Left ventricle myocardium superior (tissue), 1 donor: ENCODE measurements at regions not wholly inside any gene's neighbourhood (a gene's known extent, or its start where the extent isn't known, plus 50 kb on each side); places are given as distances from the start of the nearest gene placed in this dataset.
"Not testable (repeated sequence)": the region's sequence is repeated elsewhere in the genome, so short reads cannot be mapped to it uniquely, and the experiment has no call there.

Source experiments
- ATAC-seq: fragments of 200-7000 bp; cut with Tn5 transposase; one replicate; pipeline ENCODE4 v1.9.1; 2020; ENCODE audit warnings: mild to moderate bottlenecking, moderate library complexity
- DNase-seq: peaks from one replicate; pipeline ENCODE4 v3.0.0-alpha.2; 2020
- intact Hi-C: fragments of 100-400 bp; cut with micrococcal nuclease; formaldehyde crosslinking; loops from one replicate; pipeline ENCODE4 v1.11.0; 2022
- donor health status: DM: no; HTN: yes; CAD: no; lungs with severe emphysema.

DNA sequence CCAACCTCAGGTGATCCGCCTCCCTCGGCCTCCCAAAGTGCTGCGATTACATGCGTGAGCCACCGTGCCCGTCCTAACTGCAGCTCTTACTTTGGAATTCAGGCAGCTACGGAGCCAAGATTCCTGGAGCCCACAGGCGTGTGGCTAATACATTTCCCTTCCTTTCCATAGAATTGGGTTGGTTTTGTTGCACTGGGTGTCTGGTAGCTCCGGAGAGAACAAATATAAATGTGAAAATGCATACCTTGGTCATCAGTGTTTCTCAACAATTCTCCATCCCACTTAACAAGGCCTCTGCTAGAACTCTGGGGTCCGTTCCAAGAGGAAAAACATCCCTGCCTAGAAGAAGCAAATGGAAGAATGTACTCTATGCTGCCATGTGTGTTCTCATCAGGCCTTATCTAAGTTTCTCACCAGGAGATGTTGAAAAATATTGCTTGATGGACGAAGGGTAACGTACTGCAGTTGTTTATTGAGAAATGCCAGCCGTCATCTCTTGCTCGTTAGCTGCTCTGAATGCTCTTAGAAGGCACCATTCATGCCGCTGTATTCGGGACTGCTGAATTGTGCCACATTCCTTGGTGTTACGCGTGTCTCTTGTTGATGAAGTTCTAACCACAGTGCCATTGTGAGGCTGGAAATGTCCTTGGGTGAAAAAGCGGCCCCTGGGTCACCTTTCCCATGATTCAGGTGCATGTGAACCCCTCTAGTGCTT lies 50.5 kb upstream of the CD99 start:
- no peak for ATAC-seq
- DNase-seq = no peak
- intact Hi-C loops = loop anchor here (10.0 kb wide), 1 partner anchor 174 kb away; no protein-coding TSS in a partner anchor

DNA sequence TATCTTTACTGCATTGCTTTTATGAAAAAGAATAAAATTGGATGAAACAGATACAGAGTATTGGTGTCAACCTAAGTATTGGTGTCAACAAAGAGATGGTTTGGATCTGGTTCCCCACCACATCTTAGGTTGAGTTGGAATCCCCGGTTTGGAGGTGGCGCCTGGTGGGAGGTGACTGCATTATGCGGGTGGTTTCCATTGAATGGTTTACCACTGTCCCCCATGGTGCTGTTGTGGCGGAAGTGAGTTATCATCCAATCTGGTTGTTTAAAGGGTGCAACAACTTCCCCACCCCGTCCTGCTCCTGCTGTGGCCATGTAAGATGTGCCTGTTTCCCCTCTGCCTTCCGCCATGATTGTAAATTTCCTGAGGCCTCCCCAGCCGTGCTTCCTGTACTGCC lies 52.8 kb upstream of the CD99 start:
- ATAC-seq (no peak), DNase-seq (no peak)
- intact Hi-C loops = no loop called here

DNA sequence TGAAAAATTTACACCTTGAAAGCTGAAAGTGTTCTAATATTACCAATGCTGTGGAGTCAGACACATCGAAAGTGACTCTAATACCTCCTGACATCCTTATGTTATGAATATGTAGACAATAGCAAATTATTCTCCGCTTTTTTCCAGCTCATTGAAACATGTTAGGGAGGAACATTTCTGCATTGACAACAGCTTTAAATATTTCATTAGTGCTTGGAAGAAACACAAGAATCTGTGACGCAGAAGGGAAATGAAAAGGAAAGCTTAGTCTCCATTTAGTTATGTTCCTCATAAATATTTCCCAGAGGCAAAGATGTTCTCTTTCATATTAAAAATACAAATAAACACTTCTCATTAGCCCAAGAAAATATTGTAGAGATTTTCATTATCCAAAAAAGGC lies 55.8 kb upstream of the CD99 start:
- intact Hi-C loops = no loop called here
- DNase-seq (no peak), ATAC-seq (no peak)

DNA sequence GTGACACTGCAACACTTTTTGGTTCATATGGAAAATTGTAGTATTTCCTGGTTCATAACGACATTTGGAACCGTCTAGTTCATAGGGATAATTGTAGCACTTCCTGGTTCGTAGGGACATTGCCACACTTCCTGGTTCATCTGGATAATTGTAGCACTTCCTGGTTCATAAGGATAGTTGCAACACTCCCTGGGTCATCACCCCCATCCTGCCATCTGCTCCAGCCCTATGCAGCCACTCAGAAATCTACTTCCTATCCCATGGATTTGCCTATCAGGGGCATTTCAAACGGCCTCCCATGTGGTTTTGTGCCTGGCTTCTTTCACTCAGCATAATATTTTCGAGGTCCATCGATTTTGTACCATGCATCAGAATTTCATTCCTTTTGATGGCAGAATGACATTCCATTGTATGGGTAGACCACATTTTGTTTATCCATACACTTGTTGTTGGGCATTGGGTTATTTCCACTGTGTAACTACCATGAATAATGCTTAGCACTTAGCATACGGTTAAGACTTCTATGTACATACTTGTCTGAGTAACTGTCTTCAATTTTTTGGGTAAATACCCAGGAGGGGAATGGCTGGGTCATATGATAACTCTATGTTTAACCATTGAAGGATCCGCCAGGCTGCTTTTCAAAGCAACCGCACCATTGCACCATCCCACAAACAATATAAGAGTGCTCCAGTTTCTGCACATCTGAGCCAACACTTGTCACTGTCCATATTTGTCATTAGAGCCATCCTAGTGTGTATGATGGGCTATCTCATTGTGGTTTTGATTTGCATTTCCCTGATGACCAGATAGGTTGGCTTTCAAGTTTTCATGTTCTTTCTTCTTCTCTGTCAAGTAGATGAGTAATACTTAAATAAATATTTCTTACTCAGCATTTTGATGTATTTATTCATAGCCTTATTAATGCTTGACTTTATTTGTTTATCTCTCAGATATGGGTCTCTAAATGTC lies 58.3 kb upstream of the CD99 start:
- DNase-seq = no peak
- intact Hi-C loops = no loop called here
- no peak for ATAC-seq

DNA sequence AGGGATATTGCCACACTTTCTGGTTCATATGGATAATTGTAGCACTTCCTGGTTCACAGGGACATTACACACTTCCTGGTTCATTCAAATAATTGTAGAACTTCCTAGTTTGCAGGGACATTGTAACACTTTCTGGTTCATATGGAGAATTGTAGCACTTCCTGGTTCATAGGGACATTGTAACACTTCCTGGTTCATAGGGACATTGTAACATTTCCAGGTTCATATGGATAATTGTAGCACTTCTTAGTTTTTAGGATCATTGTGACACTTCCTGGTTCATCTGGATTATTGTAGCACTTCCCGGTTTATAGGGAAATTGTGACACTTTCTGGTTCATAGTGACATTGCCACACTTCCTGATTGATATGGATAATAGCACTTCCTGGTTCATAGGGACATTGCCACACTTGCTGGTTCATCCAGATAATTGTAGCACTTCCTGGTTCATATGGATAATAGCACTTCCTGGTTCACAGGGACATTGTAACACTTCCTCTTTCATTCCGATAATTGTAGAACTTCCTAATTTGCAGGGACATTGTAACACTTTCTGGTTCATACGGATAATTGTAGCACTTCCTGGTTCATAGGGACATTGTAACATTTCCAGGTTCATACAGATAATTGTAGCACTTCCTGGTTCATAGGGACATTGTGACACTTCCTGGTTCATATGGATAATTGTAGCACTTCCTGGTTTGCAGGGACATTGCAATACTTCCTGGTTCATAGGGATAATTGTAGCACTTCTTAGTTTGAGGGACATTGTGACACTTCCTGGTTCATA lies 59.2 kb upstream of the CD99 start:
- no peak for DNase-seq
- intact Hi-C loops = no loop called here
- no peak for ATAC-seq

DNA sequence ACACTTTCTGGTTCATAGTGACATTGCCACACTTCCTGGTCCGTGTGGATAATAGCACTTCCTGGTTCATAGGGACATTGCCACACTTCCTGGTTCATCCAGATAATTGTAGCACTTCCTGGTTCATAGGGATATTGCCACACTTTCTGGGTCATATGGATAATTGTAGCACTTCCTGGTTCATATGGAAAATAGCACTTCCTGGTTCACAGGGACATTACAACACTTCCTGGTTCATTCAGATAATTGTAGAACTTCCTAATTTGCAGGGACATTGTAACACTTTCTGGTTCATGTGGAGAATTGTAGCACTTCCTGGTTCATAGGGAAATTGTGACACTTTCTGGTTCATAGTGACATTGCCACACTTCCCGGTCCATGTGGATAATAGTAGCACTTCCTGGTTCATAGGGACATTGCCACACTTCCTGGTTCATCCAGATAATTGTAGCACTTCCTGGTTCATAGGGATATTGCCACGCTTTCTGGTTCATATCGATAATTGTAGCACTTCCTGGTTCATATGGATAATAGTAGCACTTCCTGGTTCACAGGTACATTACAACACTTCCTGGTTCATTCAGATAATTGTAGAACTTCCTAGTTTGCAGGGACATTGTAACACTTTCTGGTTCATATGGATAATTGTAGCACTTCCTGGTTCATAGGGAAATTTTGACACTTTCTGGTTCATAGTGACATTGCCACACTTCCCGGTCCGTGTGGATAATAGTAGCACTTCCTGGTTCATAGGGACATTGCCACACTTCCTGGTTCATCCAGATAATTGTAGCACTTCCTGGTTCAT lies 60.0 kb upstream of the CD99 start:
- intact Hi-C loops, ATAC-seq, DNase-seq: not testable (repeated sequence)

DNA sequence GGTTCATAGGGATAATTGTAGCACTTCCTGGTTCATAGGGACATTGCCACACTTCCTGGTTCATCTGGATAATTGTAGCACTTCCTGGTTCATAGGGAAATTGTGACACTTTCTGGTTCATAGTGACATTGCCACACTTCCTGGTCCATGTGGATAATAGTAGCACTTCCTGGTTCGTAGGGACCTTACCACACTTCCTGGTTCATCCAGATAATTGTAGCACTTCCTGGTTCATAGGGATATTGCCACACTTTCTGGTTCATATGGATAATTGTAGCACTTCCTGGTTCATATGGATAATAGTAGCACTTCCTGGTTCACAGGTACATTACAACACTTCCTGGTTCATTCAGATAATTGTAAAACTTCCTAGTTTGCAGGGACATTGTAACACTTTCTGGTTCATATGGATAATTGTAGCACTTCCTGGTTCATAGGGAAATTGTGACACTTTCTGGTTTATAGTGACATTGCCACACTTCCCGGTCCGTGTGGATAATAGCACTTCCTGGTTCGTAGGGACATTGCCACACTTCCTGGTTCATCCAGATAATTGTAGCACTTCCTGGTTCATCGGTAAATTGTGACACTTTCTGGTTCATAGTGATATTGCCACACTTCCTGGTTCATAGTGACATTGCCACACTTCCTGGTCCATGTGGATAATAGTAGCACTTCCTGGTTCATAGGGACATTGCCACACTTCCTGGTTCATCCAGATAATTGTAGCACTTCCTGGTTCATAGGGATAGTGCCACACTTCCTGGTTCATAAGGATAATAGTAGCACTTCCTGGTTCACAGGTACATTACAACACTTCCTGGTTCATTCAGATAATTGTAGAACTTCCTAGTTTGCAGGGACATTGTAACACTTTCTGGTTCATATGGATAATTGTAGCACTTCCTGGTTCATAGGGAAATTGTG lies 60.8 kb upstream of the CD99 start:
- ATAC-seq, intact Hi-C loops: not testable (repeated sequence)

DNA sequence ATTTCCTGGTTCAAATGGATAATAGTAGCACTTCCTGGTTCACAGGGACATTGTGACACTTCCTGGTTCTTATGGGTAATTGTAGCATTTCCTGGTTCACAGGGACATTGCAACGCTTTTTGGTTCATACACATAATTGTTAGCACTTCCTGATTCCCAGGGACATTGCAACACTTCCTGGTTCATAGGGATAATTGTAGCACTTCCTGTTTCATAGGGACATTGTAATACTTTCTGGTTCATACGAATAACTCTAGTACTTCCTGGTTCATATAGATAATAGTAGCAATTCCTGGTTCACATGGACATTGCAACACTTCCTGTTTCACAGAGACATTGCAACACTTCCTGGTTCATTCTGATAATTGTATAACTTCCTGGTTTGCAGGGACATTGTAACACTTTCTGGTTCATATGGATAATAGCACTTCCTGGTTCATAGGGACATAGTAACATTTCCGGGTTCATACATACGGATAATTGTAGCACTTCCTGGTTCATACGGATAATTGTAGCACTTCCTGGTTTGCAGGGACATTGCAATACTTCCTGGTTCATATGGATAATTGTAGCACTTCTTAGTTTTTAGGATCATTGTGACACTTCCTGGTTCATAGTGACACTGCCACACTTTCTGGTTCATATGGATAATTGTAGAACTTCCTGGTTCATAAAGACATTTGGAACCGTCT lies 61.6 kb upstream of the CD99 start:
- intact Hi-C loops = no loop called here
- no peak for DNase-seq
- ATAC-seq = no peak

More for the DNA sequence above, 60.8 kb upstream of the CD99 start:
- not testable (repeated sequence) for DNase-seq

DNA sequence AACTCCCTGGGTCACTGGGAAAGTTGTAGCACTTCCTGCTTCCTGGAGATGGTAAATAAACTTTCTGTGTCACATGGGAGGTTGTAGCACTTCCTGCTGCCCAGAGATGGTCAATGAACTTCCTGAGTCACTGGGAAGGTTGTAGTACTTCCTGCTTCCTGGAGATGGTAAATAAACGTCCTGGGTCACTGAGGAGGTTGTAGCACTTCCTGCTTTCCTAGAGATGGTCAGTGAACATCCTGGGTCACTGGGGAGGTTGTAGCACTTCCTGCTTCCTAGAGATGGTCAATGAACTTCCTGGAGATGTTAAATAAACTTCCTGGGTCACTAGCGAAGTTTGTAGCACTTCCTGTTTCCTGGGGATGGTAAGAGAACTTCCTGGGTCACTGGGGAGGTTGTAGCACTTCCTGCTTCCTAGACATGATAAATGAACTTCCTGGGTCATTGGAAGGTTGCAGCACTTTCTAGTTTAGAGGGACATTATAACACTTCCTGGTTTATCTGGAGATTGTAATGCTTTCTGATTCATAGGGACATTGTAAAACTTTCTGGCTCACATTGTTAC lies 62.3 kb upstream of the CD99 start:
- DNase-seq = no peak
- ATAC-seq = no peak
- intact Hi-C loops = no loop called here

DNA sequence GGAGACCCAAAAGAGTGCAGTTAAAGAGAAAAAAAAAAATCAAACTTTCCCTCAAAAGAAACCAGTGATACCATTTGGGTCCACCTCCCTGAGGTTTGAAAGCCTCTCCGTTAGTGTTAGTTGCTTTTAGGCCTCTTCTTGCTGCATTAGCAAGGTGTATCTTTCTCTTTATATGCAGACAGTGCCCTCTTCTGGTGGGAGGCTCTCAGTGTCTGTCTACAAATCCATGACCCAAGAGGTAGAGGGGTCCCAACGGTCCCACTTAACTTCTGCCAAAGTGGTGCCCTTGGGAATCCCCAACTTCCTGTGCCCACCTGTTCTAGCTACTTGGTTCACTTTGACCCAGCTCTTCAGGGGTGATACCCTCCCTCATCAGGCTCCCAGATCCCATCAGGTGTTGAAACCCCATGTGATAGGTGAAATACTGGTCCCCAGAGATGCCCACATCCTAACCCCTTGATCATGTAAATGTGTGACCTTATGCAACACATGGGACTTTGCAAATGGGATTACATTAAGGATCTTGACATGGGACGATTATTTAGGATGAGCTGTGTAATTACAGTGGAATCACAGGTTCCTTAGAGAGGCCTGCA lies 63.7 kb upstream of the CD99 start:
- ATAC-seq (peak; percentile 43), DNase-seq (no peak)
- intact Hi-C loops = no loop called here

DNA sequence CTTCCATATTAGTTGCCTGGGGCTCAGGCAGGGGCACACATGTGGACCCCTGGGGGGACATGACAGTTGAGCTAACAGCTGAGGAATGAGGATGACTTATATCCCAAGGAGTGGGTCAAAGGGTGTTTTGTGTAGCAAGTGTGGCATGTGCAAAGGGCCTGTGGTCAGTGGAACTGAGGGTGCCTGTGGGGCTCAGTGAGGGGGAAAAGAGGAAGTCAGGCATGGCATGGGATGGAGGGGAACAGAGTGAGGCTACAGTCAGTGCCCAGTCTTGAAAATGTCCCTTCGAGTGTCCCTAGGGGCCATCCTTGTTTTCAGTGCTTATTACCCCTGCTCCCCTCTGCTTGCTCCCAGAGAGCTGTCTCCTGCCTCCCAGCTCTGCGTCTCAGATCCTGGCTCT lies 64.3 kb upstream of the CD99 start:
- ATAC-seq (no peak), DNase-seq (no peak)
- intact Hi-C loops = no loop called here

DNA sequence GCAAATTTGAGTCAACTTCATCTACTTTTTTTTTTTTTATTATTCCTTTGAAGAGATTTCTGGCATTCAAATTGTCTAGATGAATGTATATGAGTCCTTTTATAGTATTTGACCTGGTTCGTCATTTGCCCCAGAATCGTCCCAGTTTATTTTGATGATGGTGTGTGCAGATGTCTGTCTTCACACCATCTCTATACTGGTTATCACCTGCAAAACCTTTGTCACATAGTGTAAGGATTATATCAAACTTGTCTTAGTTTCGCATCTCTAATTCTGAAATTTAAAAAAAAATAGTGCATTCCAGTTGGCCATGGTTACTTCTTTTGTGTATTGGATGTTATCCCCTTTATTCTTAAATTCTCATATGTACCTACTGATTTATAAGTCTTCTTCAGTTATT lies 70.5 kb upstream of the CD99 start:
- ATAC-seq = no peak
- DNase-seq = no peak
- intact Hi-C loops = no loop called here

DNA sequence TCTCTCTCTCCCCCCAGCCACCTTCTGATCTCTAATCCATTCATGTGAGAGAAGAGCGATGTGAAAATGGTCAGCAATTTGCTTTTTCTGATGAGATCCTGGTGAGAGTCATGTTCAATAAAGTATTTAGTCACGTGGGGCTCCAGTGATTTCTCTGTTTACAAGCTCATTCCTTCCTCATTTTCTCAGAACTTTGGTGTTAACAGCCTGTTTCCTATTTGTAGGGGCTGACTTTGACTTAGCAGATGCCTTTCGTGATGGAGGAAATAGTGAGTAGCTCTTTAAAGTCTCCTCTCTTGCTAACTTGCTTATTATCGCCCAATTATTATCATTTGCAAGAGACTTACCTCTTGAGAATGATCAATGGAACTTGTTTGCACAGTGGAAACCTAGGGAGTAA lies 72.6 kb upstream of the CD99 start:
- intact Hi-C loops = no loop called here
- DNase-seq = no peak

DNA sequence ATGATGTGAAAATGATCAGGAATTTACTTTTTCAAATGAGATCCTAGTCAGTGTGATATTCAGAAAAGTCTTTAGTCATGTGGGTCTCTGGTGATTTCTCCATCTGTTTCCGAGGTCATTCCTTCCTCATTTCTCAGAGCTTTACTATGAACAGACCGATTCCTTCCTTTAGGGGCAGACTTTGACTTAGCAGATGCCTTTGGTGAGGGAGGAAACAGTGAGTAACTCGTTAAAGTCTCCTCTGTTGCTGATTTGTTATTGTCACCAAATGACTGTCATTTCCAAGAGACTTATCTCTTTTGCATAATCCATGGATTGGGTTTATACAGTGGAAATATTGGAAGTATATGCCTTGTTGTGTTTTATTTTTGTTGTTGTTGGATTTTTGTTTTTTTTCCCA lies 76.2 kb upstream of the CD99 start:
- ATAC-seq (peak; percentile 73), DNase-seq (no peak)
- intact Hi-C loops = no loop called here

More for the DNA sequence above, 72.6 kb upstream of the CD99 start:
- no peak for ATAC-seq

DNA sequence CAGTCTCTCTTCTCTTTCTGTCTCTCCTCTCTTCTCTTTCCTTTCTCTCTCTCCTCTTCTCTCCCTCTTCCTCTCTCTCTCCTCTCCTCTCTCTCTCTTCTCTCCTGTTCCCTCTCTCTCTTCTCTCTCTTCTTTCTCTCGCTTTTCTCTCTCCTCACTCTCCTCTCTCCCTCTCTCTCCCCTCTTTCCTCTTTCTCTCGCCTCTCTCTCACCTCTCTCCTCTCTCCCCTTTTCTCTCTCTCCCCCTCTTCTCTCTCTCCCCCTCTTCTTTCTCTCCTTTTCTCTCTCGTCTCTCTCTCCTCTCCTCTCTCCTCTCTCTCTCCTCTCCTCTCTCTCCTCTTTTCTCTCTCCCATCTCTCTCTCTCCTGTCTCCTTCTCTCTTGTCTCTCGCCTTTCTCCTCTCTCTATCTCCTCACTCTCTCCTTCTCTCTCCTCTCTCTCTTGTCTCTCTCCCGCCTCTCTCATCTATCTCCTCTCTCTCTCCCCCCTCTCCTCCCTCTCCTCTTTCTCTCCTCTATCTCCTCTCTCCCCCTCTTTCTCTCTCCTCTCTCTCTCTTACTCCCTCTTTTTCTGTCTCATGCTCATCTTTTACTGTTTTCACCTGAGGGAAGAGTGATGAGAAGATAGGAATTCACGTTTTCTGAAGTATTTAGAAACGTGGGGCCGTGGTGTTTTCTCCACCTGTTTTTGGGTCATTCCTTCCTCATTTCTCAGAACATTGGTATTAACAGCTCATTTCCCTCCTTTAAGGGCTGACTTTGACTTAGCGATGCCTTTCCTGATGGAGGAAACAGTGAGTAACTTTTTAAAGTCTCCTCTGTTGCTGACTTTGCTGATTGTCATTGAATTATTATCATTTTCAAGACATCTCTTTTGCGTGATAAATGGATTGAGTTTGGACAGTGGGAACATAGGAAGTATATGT lies 80.6 kb upstream of the CD99 start:
- ATAC-seq (no peak), DNase-seq (no peak)
- intact Hi-C loops = no loop called here
